Mesodermal cell (in vitro differentiated cells): ENCODE measurements at regions not wholly inside any gene's neighbourhood (a gene's known extent, or its start where the extent isn't known, plus 50 kb on each side); places are given as distances from the start of the nearest gene placed in this dataset.
"Not testable (repeated sequence)": the region's sequence is repeated elsewhere in the genome, so short reads cannot be mapped to it uniquely, and the experiment has no call there.

Experiments used
- H3K27ac ChIP-seq: 2 replicates; pipeline ENCODE4 v1.7.0; 2013; ENCODE audit warnings: mild to moderate bottlenecking, low read depth, low read length, moderate library complexity; ENCODE audit not compliant: severe bottlenecking
- H3K36me3 ChIP-seq: 2 replicates; pipeline ENCODE4 v1.7.1; 2013; ENCODE audit warnings: mild to moderate bottlenecking, low read length, moderate library complexity; ENCODE audit not compliant: control insufficient read depth, insufficient read depth
- H3K4me1 ChIP-seq: one replicate; pipeline ENCODE4 v1.7.1; 2013; ENCODE audit warnings: mild to moderate bottlenecking, low read length; ENCODE audit not compliant: insufficient read depth, control insufficient read depth, poor library complexity, severe bottlenecking
- H3K4me3 ChIP-seq: 2 replicates; pipeline ENCODE4 v1.7.0; 2013; ENCODE audit warnings: low read length, control low read depth, mild to moderate bottlenecking; ENCODE audit not compliant: insufficient read depth, poor library complexity, severe bottlenecking; ENCODE audit errors: extremely low read depth
- H3K9me3 ChIP-seq: 2 replicates; pipeline ENCODE4 v1.7.1; 2013; ENCODE audit warnings: mild to moderate bottlenecking, low read length, moderate library complexity; ENCODE audit not compliant: control insufficient read depth
- WGBS, 2 experiments: methylation state at CpG; one replicate each; pipeline ENCODE4 v1.1.5; 2013; ENCODE audit warnings: missing lambda C conversion rate in 2 of 2; ENCODE audit not compliant: insufficient coverage in 2 of 2; 5-methylcytosine and 5-hydroxymethylcytosine counted together

GRCh38 chr2:226282151-226282550 is 517.5 kb downstream of the IRS1 start:
- WGBS, 2 experiments, result 83% methylated on average over 1 of the region's 1 CpG; no CpG with 5 or more reads in 1 of the 2 experiments
- no peaks in the 10 kb centered on the region for H3K36me3 ChIP-seq
- H3K9me3 ChIP-seq, result no peaks in the 10 kb centered on the region
- no peaks in the 10 kb centered on the region for H3K4me1 ChIP-seq
- H3K27ac ChIP-seq, result no peak overlapping the region
- H3K4me3 ChIP-seq, result no peak overlapping the region

- H3K9me3 ChIP-seq, H3K36me3 ChIP-seq, H3K27ac ChIP-seq, H3K4me3 ChIP-seq, H3K4me1 ChIP-seq: not testable (repeated sequence)
- 81 to 100% methylated on average over 1 to 2 of the region's 2 CpGs for WGBS, 2 experiments
Observed at GRCh38 chr2:226280136-226280535, 519.5 kb downstream of the IRS1 start.

GRCh38 chr2:226275215-226275614 is 524.4 kb downstream of the IRS1 start:
- Histone ChIP-seq H3K27ac (no peak overlapping the region), H3K4me3 (no peak overlapping the region), H3K9me3 (no peaks in the 10 kb centered on the region), H3K36me3 (no peaks in the 10 kb centered on the region), H3K4me1 (no peaks in the 10 kb centered on the region)
- WGBS, 2 experiments, result no CpG with 5 or more reads among the region's 1 CpG

GRCh38 chr2:226274143-226274542 is 525.5 kb downstream of the IRS1 start:
- Histone ChIP-seq H3K27ac (no peak overlapping the region), H3K9me3 (no peaks in the 10 kb centered on the region), H3K4me1 (no peaks in the 10 kb centered on the region), H3K36me3 (no peaks in the 10 kb centered on the region), H3K4me3 (no peak overlapping the region)
- WGBS, 2 experiments, result no CpG with 5 or more reads among the region's 8 CpGs

- Histone ChIP-seq H3K36me3 (no peaks in the 10 kb centered on the region), H3K27ac (no peak overlapping the region), H3K9me3 (no peaks in the 10 kb centered on the region), H3K4me1 (no peaks in the 10 kb centered on the region), H3K4me3 (no peak overlapping the region)
Observed at GRCh38 chr2:226273440-226273839, 526.2 kb downstream of the IRS1 start.

- no peaks in the 10 kb centered on the region for H3K36me3 ChIP-seq
- no peaks in the 10 kb centered on the region for H3K4me1 ChIP-seq
- no peaks in the 10 kb centered on the region for H3K9me3 ChIP-seq
- no peak overlapping the region for H3K4me3 ChIP-seq
- no peak overlapping the region for H3K27ac ChIP-seq
- WGBS, 2 experiments, result 33 to 60% methylated on average over 1 of the region's 1 CpG
Observed at GRCh38 chr2:226272435-226272834, 527.2 kb downstream of the IRS1 start.

- Histone ChIP-seq H3K27ac (no peak overlapping the region), H3K36me3 (no peaks in the 10 kb centered on the region), H3K4me1 (no peaks in the 10 kb centered on the region), H3K4me3 (no peak overlapping the region), H3K9me3 (no peaks in the 10 kb centered on the region)
- WGBS, 2 experiments, result 72 to 88% methylated on average over 5 of the region's 6 CpGs
Observed at GRCh38 chr2:226270285-226271058, 529.1 kb downstream of the IRS1 start.

GRCh38 chr2:226267516-226268289 is 531.9 kb downstream of the IRS1 start:
- Histone ChIP-seq H3K27ac (no peak overlapping the region), H3K36me3 (no peaks in the 10 kb centered on the region), H3K9me3 (no peaks in the 10 kb centered on the region), H3K4me1 (no peaks in the 10 kb centered on the region), H3K4me3 (no peak overlapping the region)
- WGBS, 2 experiments, result 88 to 97% methylated on average over 2 to 3 of the region's 3 CpGs

- Histone ChIP-seq H3K36me3 (no peaks in the 10 kb centered on the region), H3K4me3 (no peak overlapping the region), H3K4me1 (peaks cover 3% of the 10 kb centered on the region), H3K9me3 (no peaks in the 10 kb centered on the region), H3K27ac (no peak overlapping the region)
- 88 to 91% methylated on average over 4 of the region's 4 CpGs for WGBS, 2 experiments
Observed at GRCh38 chr2:226256709-226257376, 542.8 kb downstream of the IRS1 start.

GRCh38 chr2:226256237-226256636 is 543.4 kb downstream of the IRS1 start:
- H3K9me3 ChIP-seq, result no peaks in the 10 kb centered on the region
- H3K4me3 ChIP-seq, result no peak overlapping the region
- WGBS, 2 experiments, result 82% methylated on average over 2 of the region's 2 CpGs; no CpG with 5 or more reads in 1 of the 2 experiments
- peaks cover 3% of the 10 kb centered on the region for H3K4me1 ChIP-seq
- no peak overlapping the region for H3K27ac ChIP-seq
- H3K36me3 ChIP-seq, result no peaks in the 10 kb centered on the region
